Neuronal stem cell (in vitro differentiated cells): ENCODE measurements at regions not wholly inside any gene's neighbourhood (a gene's known extent, or its start where the extent isn't known, plus 50 kb on each side); places are given as distances from the start of the nearest gene placed in this dataset.

Source experiments
- DNase-seq: peaks from one replicate; pipeline ENCODE4 v3.0.0-alpha.2; 2013; ENCODE audit warnings: low spot score
- H2AFZ ChIP-seq: one replicate; pipeline ENCODE4 v1.6.1; 2013; ENCODE audit warnings: mild to moderate bottlenecking, low read length, inconsistent platforms
- H2AK5ac ChIP-seq: 2 replicates; pipeline ENCODE4 v1.6.1; 2013; ENCODE audit warnings: low read depth, mild to moderate bottlenecking, inconsistent platforms, low read length, moderate library complexity, mixed read lengths
- H2BK120ac ChIP-seq: 2 replicates; pipeline ENCODE4 v1.6.1; 2013; ENCODE audit warnings: low read depth, mild to moderate bottlenecking, inconsistent platforms, low read length, moderate library complexity, mixed read lengths
- H2BK12ac ChIP-seq: one replicate; pipeline ENCODE4 v1.6.1; 2013; ENCODE audit warnings: low read length, inconsistent platforms
- H2BK15ac ChIP-seq: 2 replicates; pipeline ENCODE4 v1.6.1; 2013; ENCODE audit warnings: mild to moderate bottlenecking, low read length, inconsistent platforms, mixed read lengths
- H2BK5ac ChIP-seq: one replicate; pipeline ENCODE4 v1.6.1; 2013; ENCODE audit warnings: inconsistent platforms, mild to moderate bottlenecking, low read length, moderate library complexity
- H3K14ac ChIP-seq: one replicate; pipeline ENCODE4 v1.6.1; 2013; ENCODE audit warnings: low read length, inconsistent platforms
- H3K18ac ChIP-seq: 2 replicates; pipeline ENCODE4 v1.6.1; 2013; ENCODE audit warnings: low read length, inconsistent platforms
- H3K23ac ChIP-seq: 2 replicates; pipeline ENCODE4 v1.6.1; 2013; ENCODE audit warnings: low read depth, mild to moderate bottlenecking, mixed read lengths, low read length, inconsistent platforms; ENCODE audit not compliant: poor library complexity
- H3K27ac ChIP-seq: replicated peaks from 3 replicates; pipeline ENCODE4 v1.5.1; 2013; ENCODE audit warnings: low read length, inconsistent platforms
- H3K27me3 ChIP-seq, 3 experiments: 2 replicates each; pipeline ENCODE4 v1.6.1; 2013; ENCODE audit warnings: low read length in 3 of 3, mild to moderate bottlenecking in 2 of 3, inconsistent platforms in 1 of 3, low read depth in 1 of 3, mixed read lengths in 1 of 3, moderate library complexity in 1 of 3; ENCODE audit not compliant: control insufficient read depth in 3 of 3, insufficient read depth in 3 of 3
- H3K36me3 ChIP-seq, 2 donors: replicated peaks in 1 of 2; 2 replicates each; pipeline ENCODE4 v1.6.1; 2013; ENCODE audit warnings: low read length in 2 of 2; ENCODE audit not compliant: control insufficient read depth in 2 of 2, insufficient read depth in 2 of 2
- H3K4ac ChIP-seq: 2 replicates; pipeline ENCODE4 v1.6.1; 2013; ENCODE audit warnings: inconsistent platforms, mild to moderate bottlenecking, low read length, moderate library complexity
- H3K4me1 ChIP-seq, 2 donors: 1 replicate in 1 of 2; 2 replicates in 1 of 2; pipeline ENCODE4 v1.6.1; 2013; ENCODE audit warnings: low read length in 2 of 2, low read depth in 1 of 2; ENCODE audit not compliant: control insufficient read depth in 2 of 2, insufficient read depth in 1 of 2
- H3K4me2 ChIP-seq: one replicate; pipeline ENCODE4 v1.6.1; 2013; ENCODE audit warnings: mild to moderate bottlenecking, low read length, inconsistent platforms; ENCODE audit not compliant: insufficient read depth, poor library complexity, severe bottlenecking
- H3K4me3 ChIP-seq, 2 donors: 2 replicates each; pipeline ENCODE4 v1.5.1; 2013; ENCODE audit warnings: low read length in 2 of 2, mild to moderate bottlenecking in 2 of 2, inconsistent platforms in 1 of 2, moderate library complexity in 1 of 2
- H3K79me1 ChIP-seq: one replicate; pipeline ENCODE4 v1.6.1; 2013; ENCODE audit warnings: low read depth, mild to moderate bottlenecking, inconsistent platforms, low read length, moderate library complexity
- H3K9ac ChIP-seq: one replicate; pipeline ENCODE4 v1.6.1; 2013; ENCODE audit warnings: mild to moderate bottlenecking, low read depth, low read length, inconsistent platforms; ENCODE audit not compliant: poor library complexity
- H3K9me3 ChIP-seq, 2 donors: replicated peaks in 1 of 2; 2 replicates each; pipeline versions ENCODE3 to v1.6.1; 2013; ENCODE audit warnings: low read length in 2 of 2, mild to moderate bottlenecking in 2 of 2, inconsistent platforms in 1 of 2, low read depth in 1 of 2, mixed read lengths in 1 of 2, moderate library complexity in 1 of 2; ENCODE audit not compliant: control insufficient read depth in 2 of 2, insufficient read depth in 1 of 2
- H4K8ac ChIP-seq: one replicate; pipeline ENCODE4 v1.6.1; 2013; ENCODE audit warnings: low read depth, mild to moderate bottlenecking, inconsistent platforms, low read length, moderate library complexity
- H4K91ac ChIP-seq: one replicate; pipeline ENCODE4 v1.6.1; 2013; ENCODE audit warnings: low read length, low read depth, mild to moderate bottlenecking, inconsistent platforms; ENCODE audit not compliant: poor library complexity
- WGBS, 2 donors: extraction: QIAGEN DNeasy Blood & Tissue Kit; methylation state at CpG; one replicate each; pipeline ENCODE4 v1.1.7; 2013; ENCODE audit warnings: missing lambda C conversion rate in 2 of 2, mixed read lengths in 1 of 2; ENCODE audit not compliant: insufficient read length in 2 of 2, insufficient replicate concordance in 1 of 2; ENCODE audit errors: extremely low coverage in 2 of 2; 5-methylcytosine and 5-hydroxymethylcytosine counted together

DNA sequence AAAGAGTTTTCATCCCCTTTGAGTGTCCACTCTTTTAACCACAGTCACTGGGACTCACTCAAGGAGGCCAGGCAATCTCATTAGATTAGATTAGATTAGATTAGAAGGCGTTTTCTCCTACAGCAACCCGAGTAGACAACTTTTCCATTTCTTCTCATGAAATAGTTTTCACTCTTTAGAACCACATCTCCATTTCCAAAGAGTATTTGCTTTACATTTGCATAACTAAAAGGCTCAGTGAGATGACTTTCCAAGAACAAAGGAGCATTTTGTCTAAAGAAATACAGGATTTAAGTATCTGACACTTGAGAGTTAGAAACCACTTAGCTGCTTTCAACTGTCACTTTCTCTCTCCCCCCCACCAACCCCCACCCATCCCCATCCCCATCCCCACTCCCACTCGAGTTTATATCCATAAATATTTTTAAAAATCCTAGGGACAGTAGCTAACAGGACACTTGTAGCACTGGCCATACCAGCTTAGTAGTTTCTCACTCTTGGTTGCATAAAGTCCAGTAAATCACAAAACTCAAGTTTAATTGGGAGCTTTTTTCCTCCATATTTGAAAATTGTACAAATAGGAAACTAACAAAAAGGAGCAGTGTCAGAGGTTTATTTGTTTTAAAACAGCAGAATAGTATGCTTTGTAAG lies 2202.9 kb upstream of the WWC1 start:
- Histone ChIP-seq H3K4me3 (no peak overlapping the region), H2AK5ac (no peak overlapping the region), H2BK120ac (no peak overlapping the region), H3K18ac (no peak overlapping the region), H2BK5ac (no peak overlapping the region), H2BK15ac (no peak overlapping the region), H4K91ac (no peak overlapping the region), H3K27ac (no peak overlapping the region), H3K9me3 (peaks cover 0 to 3% of the 10 kb centered on the region in 2 donors), H3K9ac (no peak overlapping the region), H3K4me2 (no peak overlapping the region), H3K27me3 (no peaks in the 10 kb centered on the region), H3K14ac (no peak overlapping the region), H3K4ac (no peak overlapping the region), H3K4me1 (peaks cover 0 to 6% of the 10 kb centered on the region in 2 donors), H2AFZ (no peak overlapping the region), H2BK12ac (no peak overlapping the region), H4K8ac (no peak overlapping the region), H3K79me1 (no peaks in the 10 kb centered on the region), H3K23ac (no peak overlapping the region), H3K36me3 (no peaks in the 10 kb centered on the region)
- no peak for DNase-seq
- no CpG with 5 or more reads among the region's 3 CpGs for WGBS, 2 donors

- no peak overlapping the region for H3K27ac ChIP-seq
- H3K4me2 ChIP-seq, result no peak overlapping the region
- no peak overlapping the region for H4K91ac ChIP-seq
- no peak overlapping the region for H2BK120ac ChIP-seq
- no CpG with 5 or more reads among the region's 1 CpG for WGBS, 2 donors
- H3K4me3 ChIP-seq, result no peak overlapping the region
- H3K9ac ChIP-seq, result no peak overlapping the region
- no peaks in the 10 kb centered on the region for H3K36me3 ChIP-seq
- no peak for DNase-seq
- no peak overlapping the region for H2BK12ac ChIP-seq
- H3K79me1 ChIP-seq, result no peaks in the 10 kb centered on the region
- no peak overlapping the region for H2BK15ac ChIP-seq
- H3K4me1 ChIP-seq, result no peaks in the 10 kb centered on the region
- H2AK5ac ChIP-seq, result no peak overlapping the region
- peaks cover 5 to 8% of the 10 kb centered on the region in 2 donors for H3K9me3 ChIP-seq
- no peak overlapping the region for H2AFZ ChIP-seq
- H3K4ac ChIP-seq, result no peak overlapping the region
- H3K18ac ChIP-seq, result no peak overlapping the region
- no peak overlapping the region for H2BK5ac ChIP-seq
- H3K14ac ChIP-seq, result no peak overlapping the region
- no peak overlapping the region for H3K23ac ChIP-seq
- H4K8ac ChIP-seq, result no peak overlapping the region
- no peaks in the 10 kb centered on the region for H3K27me3 ChIP-seq
Observed at GRCh38 chr5:166091931-166092330, 2199.5 kb upstream of the WWC1 start.

- Histone ChIP-seq H3K4me3 (no peak overlapping the region), H2BK15ac (no peak overlapping the region), H3K79me1 (no peaks in the 10 kb centered on the region), H3K4me1 (no peaks in the 10 kb centered on the region), H3K4ac (no peak overlapping the region), H2BK5ac (no peak overlapping the region), H3K4me2 (no peak overlapping the region), H3K36me3 (no peaks in the 10 kb centered on the region), H2AK5ac (peak overlapping the region; percentile 52), H2AFZ (no peak overlapping the region), H4K8ac (no peak overlapping the region), H3K18ac (no peak overlapping the region), H3K27ac (no peak overlapping the region), H3K23ac (no peak overlapping the region), H3K14ac (no peak overlapping the region), H2BK120ac (no peak overlapping the region), H2BK12ac (no peak overlapping the region), H3K9me3 (peaks cover 5 to 8% of the 10 kb centered on the region in 2 donors), H3K27me3 (no peaks in the 10 kb centered on the region), H4K91ac (no peak overlapping the region), H3K9ac (no peak overlapping the region)
- DNase-seq, result no peak
- WGBS, 2 donors, result no CpG with 5 or more reads among the region's 4 CpGs
Observed at GRCh38 chr5:166093312-166093711, 2198.1 kb upstream of the WWC1 start.

- no peaks in the 10 kb centered on the region for H3K9me3 ChIP-seq
- no peak for DNase-seq
- H3K36me3 ChIP-seq, result no peaks in the 10 kb centered on the region
- H3K79me1 ChIP-seq, result no peaks in the 10 kb centered on the region
- H2AK5ac ChIP-seq, result no peak overlapping the region
- no peak overlapping the region for H2BK5ac ChIP-seq
- no peak overlapping the region for H4K91ac ChIP-seq
- H3K27ac ChIP-seq, result no peak overlapping the region
- H3K27me3 ChIP-seq, result no peaks in the 10 kb centered on the region
- H3K14ac ChIP-seq, result no peak overlapping the region
- H3K4me3 ChIP-seq, result no peak overlapping the region
- no peak overlapping the region for H2AFZ ChIP-seq
- H2BK15ac ChIP-seq, result no peak overlapping the region
- no peak overlapping the region for H3K18ac ChIP-seq
- H3K9ac ChIP-seq, result no peak overlapping the region
- H3K4me2 ChIP-seq, result no peak overlapping the region
- WGBS, 2 donors, result no CpG with 5 or more reads among the region's 10 CpGs
- H3K4ac ChIP-seq, result no peak overlapping the region
- no peak overlapping the region for H3K23ac ChIP-seq
- no peak overlapping the region for H2BK12ac ChIP-seq
- H2BK120ac ChIP-seq, result no peak overlapping the region
- no peak overlapping the region for H4K8ac ChIP-seq
- H3K4me1 ChIP-seq, result no peaks in the 10 kb centered on the region
Observed at GRCh38 chr5:166102947-166103346, 2188.5 kb upstream of the WWC1 start.
